CD4-positive, alpha-beta T cell (primary cell): ENCODE measurements at regions not wholly inside any gene's neighbourhood (a gene's known extent, or its start where the extent isn't known, plus 50 kb on each side); places are given as distances from the start of the nearest gene placed in this dataset.

Experiments used
- ATAC-seq: fragments of 200-7000 bp; cut with Tn5 transposase; one replicate; pipeline ENCODE4 v1.10.0; 2022; ENCODE audit warnings: mild to moderate bottlenecking; ENCODE audit not compliant: poor library complexity
- CTCF ChIA-PET: fragments of 350-600 bp; sonication (Branson Sonifier 250); formaldehyde crosslinking; loops from one replicate; lab custom pipeline; 2021; ENCODE audit warnings: antibody characterized with exemption, inconsistent platforms; lab: Charles Lee
- POLR2A ChIA-PET: fragments of 350-600 bp; sonication (Branson Sonifier 250); formaldehyde crosslinking; loops from one replicate; lab custom pipeline; 2021; ENCODE audit warnings: antibody characterized with exemption, inconsistent platforms; lab: Charles Lee
- DNase-seq, 14 experiments: peaks; one replicate each; pipeline ENCODE4 v3.0.0-alpha.2; 2013 to 2020; ENCODE audit warnings: mixed read lengths in 2 of 14
- H3K27ac ChIP-seq, 2 donors: one replicate each; pipeline versions ENCODE4 v1.5.1 to v1.7.0; 2013; ENCODE audit warnings: low read length in 2 of 2, low read depth in 1 of 2, mild to moderate bottlenecking in 1 of 2
- H3K27me3 ChIP-seq, 2 experiments: 1 replicate in 1 of 2; 2 replicates in 1 of 2; pipeline versions ENCODE4 v1.6.1 to v1.7.0; 2013; ENCODE audit warnings: low read length in 2 of 2, control low read depth in 1 of 2, mild to moderate bottlenecking in 1 of 2, moderate library complexity in 1 of 2; ENCODE audit not compliant: insufficient read depth in 2 of 2, control insufficient read depth in 1 of 2
- H3K36me3 ChIP-seq: one replicate; pipeline ENCODE4 v1.6.1; 2013; ENCODE audit warnings: low read length, control low read depth; ENCODE audit not compliant: insufficient read depth
- H3K4me1 ChIP-seq: one replicate; pipeline ENCODE4 v1.6.1; 2013; ENCODE audit warnings: low read length, control low read depth; ENCODE audit not compliant: insufficient read depth
- H3K4me3 ChIP-seq: one replicate; pipeline ENCODE4 v1.5.1; 2013; ENCODE audit warnings: mild to moderate bottlenecking, low read length, moderate library complexity
- H3K9me3 ChIP-seq, 2 experiments: 1 replicate in 1 of 2; 2 replicates in 1 of 2; pipeline versions ENCODE4 v1.6.1 to v1.7.0; 2013; ENCODE audit warnings: low read length in 2 of 2, mild to moderate bottlenecking in 2 of 2, control low read depth in 1 of 2, moderate library complexity in 1 of 2; ENCODE audit not compliant: control insufficient read depth in 1 of 2, insufficient read depth in 1 of 2
- H3K27ac Mint-ChIP-seq: one replicate; pipeline ENCODE4 v1.8.0; 2020; ENCODE audit warnings: mixed read lengths
- H3K27me3 Mint-ChIP-seq: one replicate; pipeline ENCODE4 v1.8.0; 2021; ENCODE audit warnings: mixed read lengths
- H3K36me3 Mint-ChIP-seq: one replicate; pipeline ENCODE4 v1.8.0; 2021; ENCODE audit warnings: low read depth, mixed read lengths
- H3K4me1 Mint-ChIP-seq: one replicate; pipeline ENCODE4 v1.8.0; 2021; ENCODE audit warnings: low read depth, mixed read lengths
- H3K4me3 Mint-ChIP-seq: one replicate; pipeline ENCODE4 v1.8.0; 2020; ENCODE audit warnings: mild to moderate bottlenecking, mixed read lengths
- H3K9me3 Mint-ChIP-seq: one replicate; pipeline ENCODE4 v1.8.0; 2020; ENCODE audit warnings: mixed read lengths
- CTCF ChIP-seq: fragments of 200-600 bp; IDR thresholded peaks from one replicate; pipeline ENCODE4 v1.8.0; 2022; ENCODE audit warnings: antibody characterized with exemption, mild to moderate bottlenecking
- intact Hi-C, 2 experiments: fragments of 100-400 bp; cut with DNase I in 1 of 2; cut with micrococcal nuclease in 1 of 2; formaldehyde crosslinking; loops; one replicate each; pipeline versions ENCODE4 v1.15.1 to v1.9.0; 2023 to 2025; cut with DNase I, micrococcal nuclease

GRCh38 chr13:67281466-67281865 is 51.3 kb upstream of the PCDH9 start:
- intact Hi-C loops: no loop called here
- H3K27me3 ChIP-seq: no peaks in the 10 kb centered on the region
- Mint-ChIP-seq H3K27ac (no peak overlapping the region), H3K9me3 (peaks cover 6% of the 10 kb centered on the region), H3K36me3 (no peaks in the 10 kb centered on the region), H3K27me3 (no peaks in the 10 kb centered on the region), H3K4me3 (no peak overlapping the region), H3K4me1 (no peaks in the 10 kb centered on the region)
- no peaks in the 10 kb centered on the region for H3K4me1 ChIP-seq
- CTCF ChIA-PET: no interaction called here
- DNase-seq: no peak
- no peak overlapping the region for H3K27ac ChIP-seq
- H3K9me3 ChIP-seq: no peaks in the 10 kb centered on the region
- TF ChIP-seq CTCF: no peak
- no peak overlapping the region for H3K4me3 ChIP-seq
- no peaks in the 10 kb centered on the region for H3K36me3 ChIP-seq
- POLR2A ChIA-PET: no interaction called here
- ATAC-seq: no peak
